DND-41 (cell line): ENCODE measurements at regions not wholly inside any gene's neighbourhood (a gene's known extent, or its start where the extent isn't known, plus 50 kb on each side); places are given as distances from the start of the nearest gene placed in this dataset.

Experiments
- ATAC-seq: fragments of 200-7000 bp; cut with Tn5 transposase; 3 replicates; pipeline ENCODE4 v1.9.1; 2021; ENCODE audit warnings: low read depth; ENCODE audit not compliant: insufficient read depth
- DNase-seq: peaks from one replicate; pipeline ENCODE4 v3.0.0-alpha.2; 2020
- H2AFZ ChIP-seq: 2 replicates; pipeline ENCODE4 v1.6.0; 2012; ENCODE audit warnings: low read depth, low read length
- H3K27ac ChIP-seq: 2 replicates; pipeline ENCODE4 v1.5.1; 2012; ENCODE audit warnings: low read length, inconsistent platforms
- H3K27me3 ChIP-seq: fragments of 200-600 bp; sonication (generic); 2 replicates; pipeline ENCODE4 v1.6.0; 2012; ENCODE audit warnings: low read length, mild to moderate bottlenecking, inconsistent platforms; ENCODE audit not compliant: insufficient read depth, poor library complexity
- H3K36me3 ChIP-seq: 2 replicates; pipeline ENCODE4 v1.5.1; 2012; ENCODE audit warnings: low read length, inconsistent platforms; ENCODE audit not compliant: insufficient read depth
- H3K4me1 ChIP-seq: 2 replicates; pipeline ENCODE4 v1.5.1; 2012; ENCODE audit warnings: mild to moderate bottlenecking, low read length; ENCODE audit not compliant: insufficient read depth
- H3K4me2 ChIP-seq: 2 replicates; pipeline ENCODE4 v1.6.0; 2012; ENCODE audit warnings: mild to moderate bottlenecking, moderate library complexity, low read length, inconsistent platforms; ENCODE audit not compliant: insufficient read depth
- H3K4me3 ChIP-seq, 2 experiments: fragments of 200-600 bp in 1 of 2; shearing (Covaris generic) in 1 of 2; 2 replicates each; pipeline ENCODE4 v1.5.1; 2012 to 2016; ENCODE audit warnings: inconsistent platforms in 2 of 2, low read length in 2 of 2, mild to moderate bottlenecking in 2 of 2, low read depth in 1 of 2, moderate library complexity in 1 of 2
- H3K79me2 ChIP-seq: 2 replicates; pipeline ENCODE4 v1.6.0; 2012; ENCODE audit warnings: low read length, inconsistent platforms; ENCODE audit not compliant: insufficient read depth
- H3K9ac ChIP-seq: 2 replicates; pipeline ENCODE4 v1.6.0; 2012; ENCODE audit warnings: low read depth, mild to moderate bottlenecking, inconsistent platforms, low read length, moderate library complexity
- H3K9me3 ChIP-seq: 2 replicates; pipeline ENCODE4 v1.5.1; 2012; ENCODE audit warnings: low read length, moderate library complexity, mild to moderate bottlenecking, inconsistent platforms; ENCODE audit not compliant: insufficient read depth, severe bottlenecking
- H4K20me1 ChIP-seq: 2 replicates; pipeline ENCODE4 v1.6.0; 2012; ENCODE audit warnings: low read length; ENCODE audit not compliant: insufficient read depth
- CTCF ChIP-seq: IDR thresholded peaks from 2 replicates; pipeline ENCODE4 v1.5.1; 2012; ENCODE audit warnings: borderline replicate concordance, low read length, moderate library complexity, mild to moderate bottlenecking; ENCODE audit not compliant: poor library complexity, severe bottlenecking; ENCODE audit errors: extremely low read depth
- EZH2 ChIP-seq: IDR thresholded peaks from 3 replicates; pipeline ENCODE4 v1.6.1; 2012; ENCODE audit warnings: borderline replicate concordance, low read depth, mild to moderate bottlenecking, moderate library complexity, low read length, inconsistent platforms; ENCODE audit not compliant: severe bottlenecking

GRCh38 chr16:73915935-73916334 lies 380.7 kb upstream of the PSMD7 start:
- Histone ChIP-seq H2AFZ (no peak overlapping the region), H3K9me3 (no peaks in the 10 kb centered on the region), H3K9ac (no peak overlapping the region), H3K27ac (no peak overlapping the region), H4K20me1 (no peaks in the 10 kb centered on the region), H3K4me1 (no peaks in the 10 kb centered on the region), H3K4me3 (no peak overlapping the region), H3K36me3 (no peaks in the 10 kb centered on the region), H3K4me2 (no peak overlapping the region), H3K27me3 (peaks cover 4% of the 10 kb centered on the region), H3K79me2 (no peaks in the 10 kb centered on the region)
- TF ChIP-seq CTCF (no peak), EZH2 (no peak)
- ATAC-seq, result no peak
- DNase-seq, result no peak

GRCh38 chr16:73915140-73915539 lies 381.5 kb upstream of the PSMD7 start:
- Histone ChIP-seq H3K4me2 (no peak overlapping the region), H3K36me3 (no peaks in the 10 kb centered on the region), H4K20me1 (no peaks in the 10 kb centered on the region), H3K27me3 (peaks cover 11% of the 10 kb centered on the region), H3K27ac (no peak overlapping the region), H3K9ac (no peak overlapping the region), H2AFZ (no peak overlapping the region), H3K9me3 (no peaks in the 10 kb centered on the region), H3K4me3 (no peak overlapping the region), H3K4me1 (no peaks in the 10 kb centered on the region), H3K79me2 (no peaks in the 10 kb centered on the region)
- TF ChIP-seq EZH2 (no peak), CTCF (no peak)
- no peak for ATAC-seq
- DNase-seq, result no peak

- no peak overlapping the region for H3K4me2 ChIP-seq
- H3K36me3 ChIP-seq, result no peaks in the 10 kb centered on the region
- TF ChIP-seq EZH2 (no peak), CTCF (no peak)
- peaks cover 7% of the 10 kb centered on the region for H3K27me3 ChIP-seq
- H4K20me1 ChIP-seq, result no peaks in the 10 kb centered on the region
- H3K27ac ChIP-seq, result no peak overlapping the region
- H3K9me3 ChIP-seq, result no peaks in the 10 kb centered on the region
- H3K79me2 ChIP-seq, result no peaks in the 10 kb centered on the region
- no peak overlapping the region for H3K4me3 ChIP-seq
- no peak overlapping the region for H2AFZ ChIP-seq
- H3K9ac ChIP-seq, result no peak overlapping the region
- ATAC-seq (no peak), DNase-seq (no peak)
- no peaks in the 10 kb centered on the region for H3K4me1 ChIP-seq
Measured at GRCh38 chr16:73912850-73913249, 383.8 kb upstream of the PSMD7 start.

GRCh38 chr16:73912281-73912680 lies 384.3 kb upstream of the PSMD7 start:
- DNase-seq, result no peak
- Histone ChIP-seq H3K27ac (no peak overlapping the region), H3K4me1 (no peaks in the 10 kb centered on the region), H3K4me2 (no peak overlapping the region), H3K9ac (no peak overlapping the region), H3K4me3 (no peak overlapping the region), H3K27me3 (peaks cover 7% of the 10 kb centered on the region), H4K20me1 (no peaks in the 10 kb centered on the region), H3K79me2 (no peaks in the 10 kb centered on the region), H3K9me3 (no peaks in the 10 kb centered on the region), H3K36me3 (no peaks in the 10 kb centered on the region), H2AFZ (no peak overlapping the region)
- no peak for TF ChIP-seq CTCF
- TF ChIP-seq EZH2, result no peak
- ATAC-seq, result no peak
